Upper lobe of left lung (tissue), 6 donors: ENCODE measurements at regions not wholly inside any gene's neighbourhood (a gene's known extent, or its start where the extent isn't known, plus 50 kb on each side); places are given as distances from the start of the nearest gene placed in this dataset.

Experiments used
- ATAC-seq, 2 donors: fragments of 200-7000 bp; cut with Tn5 transposase; one replicate each; pipeline ENCODE4 v1.9.1; 2022; ENCODE audit warnings: mild to moderate bottlenecking in 2 of 2, moderate library complexity in 2 of 2; ENCODE audit not compliant: low FRiP score in 2 of 2
- DNase-seq, 2 donors: peaks; one replicate each; pipeline ENCODE4 v3.0.0-alpha.2; 2019 to 2020
- H3K27ac ChIP-seq, 4 donors: fragments of 200-600 bp; sonication (generic); one replicate each; pipeline ENCODE4 v1.5.1; 2016 to 2019
- H3K27me3 ChIP-seq, 4 donors: fragments of 200-600 bp; sonication (generic); one replicate each; pipeline ENCODE4 v1.5.1; 2017 to 2019
- H3K36me3 ChIP-seq, 4 donors: fragments of 200-600 bp; sonication (generic); one replicate each; pipeline ENCODE4 v1.5.1; 2016 to 2019
- H3K4me1 ChIP-seq, 4 donors: fragments of 200-600 bp; sonication (generic); one replicate each; pipeline ENCODE4 v1.5.1; 2018 to 2019
- H3K4me3 ChIP-seq, 4 donors: fragments of 200-600 bp; sonication (generic); one replicate each; pipeline ENCODE4 v1.5.1; 2017 to 2019; ENCODE audit warnings: mild to moderate bottlenecking in 2 of 4, moderate library complexity in 1 of 4
- H3K9me3 ChIP-seq, 4 donors: fragments of 200-600 bp; sonication (generic); one replicate each; pipeline ENCODE4 v1.5.1; 2018 to 2019
- CTCF ChIP-seq, 6 experiments: fragments of 450-650 bp in 4 of 6; fragments of 200-600 bp in 2 of 6; sonication (generic) in 2 of 6; IDR thresholded peaks; one replicate each; pipeline ENCODE4 v1.5.1; 2016 to 2019; ENCODE audit warnings: antibody characterized with exemption in 6 of 6
- EP300 ChIP-seq, 4 donors: sonication (generic); formaldehyde crosslinking; IDR thresholded peaks; one replicate each; pipeline ENCODE4 v1.5.1; 2017; ENCODE audit warnings: antibody characterized with exemption in 4 of 4, control low read depth in 2 of 4
- POLR2A ChIP-seq, 4 donors: fragments of 450-650 bp; IDR thresholded peaks; one replicate each; pipeline ENCODE4 v1.5.1; 2016 to 2017; ENCODE audit warnings: antibody characterized with exemption in 4 of 4, mild to moderate bottlenecking in 2 of 4
- POLR2AphosphoS5 ChIP-seq, 2 donors: sonication (generic); formaldehyde crosslinking; IDR thresholded peaks; one replicate each; pipeline ENCODE4 v1.5.1; 2017; ENCODE audit warnings: antibody characterized with exemption in 2 of 2
- WGBS, 2 donors: methylation state at CpG; one replicate each; pipeline ENCODE4 v1.1.5; 2017 to 2018; 5-methylcytosine and 5-hydroxymethylcytosine counted together
- donor health status: DM: no; HTN: no; CAD: no; lungs with moderate emphysema.
- donor health status: DM: no; HTN: yes; CAD: no; lungs with severe emphysema.

DNA sequence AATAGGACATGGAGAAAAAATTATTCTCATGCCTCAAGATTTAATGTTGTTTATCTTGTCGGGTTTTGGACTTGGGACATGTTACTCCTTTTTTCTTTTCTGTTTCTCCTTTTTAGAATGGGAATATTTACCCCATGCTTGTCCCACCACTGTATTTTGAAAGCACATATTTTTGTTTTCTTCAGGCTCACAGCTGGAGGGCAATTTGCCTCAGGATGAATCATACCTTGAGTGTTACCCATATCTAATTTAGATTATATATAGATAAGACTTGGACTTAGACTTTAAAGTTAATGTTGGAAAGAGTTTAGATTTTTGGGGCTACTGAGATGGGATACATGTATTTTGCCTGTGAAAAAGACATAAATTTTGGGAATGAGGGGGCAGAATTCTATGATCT lies 541.6 kb upstream of the MAN1A1 start:
- DNase-seq: no peak
- ATAC-seq: no peak
- Histone ChIP-seq H3K4me1 (no peaks in the 10 kb centered on the region), H3K27me3 (no peaks in the 10 kb centered on the region), H3K36me3 (no peaks in the 10 kb centered on the region), H3K4me3 (no peak overlapping the region), H3K9me3 (no peaks in the 10 kb centered on the region), H3K27ac (no peak overlapping the region)
- whole genome bisulfite sequencing, 2 donors: 81 to 93% methylated on average over 1 of the region's 1 CpG
- no peak for TF ChIP-seq POLR2A (IDR thresholded peaks at IDR 0.05)
- no peak for TF ChIP-seq POLR2AphosphoS5 (IDR thresholded peaks at IDR 0.05)
- TF ChIP-seq EP300 (IDR thresholded peaks at IDR 0.05): no peak
- no peak for TF ChIP-seq CTCF (IDR thresholded peaks at IDR 0.05)

DNA sequence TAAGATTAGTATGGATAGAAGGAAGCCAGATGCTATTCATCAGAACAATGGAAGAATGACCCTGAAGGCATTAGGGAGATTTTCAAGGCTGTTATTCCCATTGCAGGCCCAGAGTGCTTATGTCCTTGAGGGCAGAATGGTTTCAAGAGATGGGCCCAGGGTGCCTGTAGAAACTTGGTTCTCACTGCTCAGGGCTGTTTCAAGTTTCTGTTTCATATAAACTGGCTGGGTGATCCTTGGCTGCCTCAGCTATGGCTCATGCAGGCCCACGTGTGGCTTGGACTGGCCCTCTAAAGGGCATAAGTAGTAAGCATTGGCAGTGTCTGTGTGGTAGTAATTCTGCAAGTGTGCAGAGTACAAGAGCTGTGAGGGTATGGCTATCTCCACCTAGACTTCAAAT lies 540.9 kb upstream of the MAN1A1 start:
- H3K27me3 ChIP-seq: no peaks in the 10 kb centered on the region
- no peaks in the 10 kb centered on the region for H3K9me3 ChIP-seq
- TF ChIP-seq EP300 (IDR thresholded peaks at IDR 0.05) (no peak), POLR2AphosphoS5 (IDR thresholded peaks at IDR 0.05) (no peak), POLR2A (IDR thresholded peaks at IDR 0.05) (no peak), CTCF (IDR thresholded peaks at IDR 0.05) (no peak)
- no peak overlapping the region for H3K4me3 ChIP-seq
- ATAC-seq (no peak), DNase-seq (no peak)
- no peaks in the 10 kb centered on the region for H3K4me1 ChIP-seq
- no peak overlapping the region for H3K27ac ChIP-seq
- no peaks in the 10 kb centered on the region for H3K36me3 ChIP-seq
- 71 to 82% methylated on average over 1 of the region's 1 CpG for WGBS, 2 donors

DNA sequence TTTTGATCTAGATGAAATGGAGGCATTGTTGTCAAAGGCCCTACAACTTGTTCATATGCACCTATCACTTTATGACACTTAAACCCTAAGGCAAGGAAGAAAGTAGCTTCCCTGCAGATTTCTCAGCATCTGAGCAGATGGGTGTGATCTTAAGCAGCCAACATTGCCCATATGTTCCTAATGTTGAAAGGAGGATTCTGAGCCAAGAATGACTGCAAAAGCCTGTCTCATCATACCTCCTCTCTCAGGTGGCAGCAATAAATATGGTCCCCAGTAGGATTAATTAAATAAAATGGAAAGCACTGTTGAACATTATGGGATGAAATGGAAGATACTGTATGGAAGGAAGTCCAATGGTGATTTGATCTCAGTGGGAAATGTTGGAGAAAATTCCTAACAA lies 538.1 kb upstream of the MAN1A1 start:
- no peak for ATAC-seq
- TF ChIP-seq EP300 (IDR thresholded peaks at IDR 0.05): no peak
- no peak for TF ChIP-seq POLR2A (IDR thresholded peaks at IDR 0.05)
- TF ChIP-seq POLR2AphosphoS5 (IDR thresholded peaks at IDR 0.05): no peak
- no peak for TF ChIP-seq CTCF (IDR thresholded peaks at IDR 0.05)

GRCh38 chr6:119881416-119881815 lies 531.9 kb upstream of the MAN1A1 start:
- Histone ChIP-seq H3K27me3 (no peaks in the 10 kb centered on the region), H3K27ac (no peak overlapping the region), H3K4me3 (no peak overlapping the region), H3K9me3 (no peaks in the 10 kb centered on the region), H3K4me1 (no peaks in the 10 kb centered on the region), H3K36me3 (no peaks in the 10 kb centered on the region)
- WGBS, 2 donors: 77 to 86% methylated on average over 1 of the region's 1 CpG
- ATAC-seq: no peak
- TF ChIP-seq POLR2A (IDR thresholded peaks at IDR 0.05) (no peak), POLR2AphosphoS5 (IDR thresholded peaks at IDR 0.05) (no peak), EP300 (IDR thresholded peaks at IDR 0.05) (no peak), CTCF (IDR thresholded peaks at IDR 0.05) (no peak)
- DNase-seq: no peak

More for the DNA sequence above, 538.1 kb upstream of the MAN1A1 start:
- no peak for DNase-seq
- H3K27ac ChIP-seq: no peak overlapping the region
- no peak overlapping the region for H3K4me3 ChIP-seq
- no peaks in the 10 kb centered on the region for H3K9me3 ChIP-seq
- H3K36me3 ChIP-seq: no peaks in the 10 kb centered on the region
- H3K27me3 ChIP-seq: no peaks in the 10 kb centered on the region
- H3K4me1 ChIP-seq: no peaks in the 10 kb centered on the region

DNA sequence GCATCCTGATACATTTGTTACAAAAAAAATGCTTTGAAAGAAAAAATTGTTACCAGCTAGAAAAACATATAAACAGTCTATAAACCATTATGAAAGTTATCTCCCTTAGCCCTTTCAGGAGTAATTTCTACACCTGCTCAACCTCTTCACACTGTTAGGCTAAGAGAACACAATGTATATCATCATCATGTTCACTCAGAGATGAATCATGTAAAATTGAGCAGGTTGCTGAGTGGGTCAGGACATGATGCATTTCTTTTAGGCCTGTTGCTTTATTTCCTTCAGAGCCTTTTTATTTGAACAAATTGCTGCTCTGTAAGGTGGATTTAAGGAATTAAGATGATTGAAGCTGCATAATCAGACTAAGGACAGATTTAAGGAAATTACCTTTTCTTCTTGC lies 531.3 kb upstream of the MAN1A1 start:
- H3K9me3 ChIP-seq: no peaks in the 10 kb centered on the region
- DNase-seq (no peak), ATAC-seq (no peak)
- TF ChIP-seq EP300 (IDR thresholded peaks at IDR 0.05) (no peak), POLR2A (IDR thresholded peaks at IDR 0.05) (no peak), CTCF (IDR thresholded peaks at IDR 0.05) (no peak)
- no peak overlapping the region for H3K27ac ChIP-seq
- no peaks in the 10 kb centered on the region for H3K4me1 ChIP-seq
- no peak overlapping the region for H3K4me3 ChIP-seq
- H3K27me3 ChIP-seq: no peaks in the 10 kb centered on the region
- H3K36me3 ChIP-seq: no peaks in the 10 kb centered on the region
